PC-3 (cell line): ENCODE measurements at regions not wholly inside any gene's neighbourhood (a gene's known extent, or its start where the extent isn't known, plus 50 kb on each side); places are given as distances from the start of the nearest gene placed in this dataset.

Source experiments
- EZH2phosphoT487 ChIP-seq: fragments of 300-600 bp; sonication (generic); IDR thresholded peaks from 2 replicates; pipeline ENCODE4 v1.6.1; 2018; ENCODE audit warnings: mild to moderate bottlenecking, antibody characterized with exemption, low read length, borderline replicate concordance
- TF ChIP-seq, protein P1 (sequence below): fragments of 300-600 bp; sonication (generic); conservative IDR thresholded peaks from 2 replicates; pipeline ENCODE4 v1.5.1; 2017; ENCODE audit warnings: antibody characterized with exemption, low read depth, mild to moderate bottlenecking, low read length

GRCh38 chr6:155509743-155510475 lies 54.3 kb upstream of the NOX3 start:
- TF ChIP-seq, protein P1, sequence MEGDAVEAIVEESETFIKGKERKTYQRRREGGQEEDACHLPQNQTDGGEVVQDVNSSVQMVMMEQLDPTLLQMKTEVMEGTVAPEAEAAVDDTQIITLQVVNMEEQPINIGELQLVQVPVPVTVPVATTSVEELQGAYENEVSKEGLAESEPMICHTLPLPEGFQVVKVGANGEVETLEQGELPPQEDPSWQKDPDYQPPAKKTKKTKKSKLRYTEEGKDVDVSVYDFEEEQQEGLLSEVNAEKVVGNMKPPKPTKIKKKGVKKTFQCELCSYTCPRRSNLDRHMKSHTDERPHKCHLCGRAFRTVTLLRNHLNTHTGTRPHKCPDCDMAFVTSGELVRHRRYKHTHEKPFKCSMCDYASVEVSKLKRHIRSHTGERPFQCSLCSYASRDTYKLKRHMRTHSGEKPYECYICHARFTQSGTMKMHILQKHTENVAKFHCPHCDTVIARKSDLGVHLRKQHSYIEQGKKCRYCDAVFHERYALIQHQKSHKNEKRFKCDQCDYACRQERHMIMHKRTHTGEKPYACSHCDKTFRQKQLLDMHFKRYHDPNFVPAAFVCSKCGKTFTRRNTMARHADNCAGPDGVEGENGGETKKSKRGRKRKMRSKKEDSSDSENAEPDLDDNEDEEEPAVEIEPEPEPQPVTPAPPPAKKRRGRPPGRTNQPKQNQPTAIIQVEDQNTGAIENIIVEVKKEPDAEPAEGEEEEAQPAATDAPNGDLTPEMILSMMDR, result no peak
- TF ChIP-seq EZH2phosphoT487, result no peak
